ENCODE measurements at regions not wholly inside any gene's neighbourhood (a gene's known extent, or its start where the extent isn't known, plus 50 kb on each side); places are given as distances from the start of the nearest gene placed in this dataset.
"Not testable (repeated sequence)": the region's sequence is repeated elsewhere in the genome, so short reads cannot be mapped to it uniquely, and the experiment has no call there.

- DNase-seq (ENCODE audit: insufficient read length, low spot score) (no peak), FAIRE-seq (no peak)
Measured at GRCh38 chr1:232153652-232154051, 476.3 kb downstream of the SIPA1L2 start.

GRCh38 chr1:232150770-232151548 lies 479.0 kb downstream of the SIPA1L2 start:
- FAIRE-seq, result no peak

GRCh38 chr1:232149287-232150201 lies 480.4 kb downstream of the SIPA1L2 start:
- FAIRE-seq (no peak), DNase-seq (ENCODE audit: insufficient read length, low spot score) (no peak)

More at GRCh38 chr1:232150770-232151548, 479.0 kb downstream of the SIPA1L2 start:
- no peak for DNase-seq (ENCODE audit: insufficient read length, low spot score)

- no peak for DNase-seq (ENCODE audit: insufficient read length, low spot score)
Measured at GRCh38 chr1:232147215-232147614, 482.7 kb downstream of the SIPA1L2 start.

GRCh38 chr1:232146514-232146913 lies 483.4 kb downstream of the SIPA1L2 start:
- no peak for DNase-seq (ENCODE audit: insufficient read length, low spot score)
- no peak for FAIRE-seq

More at GRCh38 chr1:232147215-232147614, 482.7 kb downstream of the SIPA1L2 start:
- no peak for FAIRE-seq

GRCh38 chr1:232145768-232146167 lies 484.2 kb downstream of the SIPA1L2 start:
- DNase-seq (ENCODE audit: insufficient read length, low spot score), result no peak
- no peak for FAIRE-seq

GRCh38 chr1:232144696-232145230 lies 485.2 kb downstream of the SIPA1L2 start:
- no peak for FAIRE-seq
- no peak for DNase-seq (ENCODE audit: insufficient read length, low spot score)

GRCh38 chr1:232143315-232143886 lies 486.5 kb downstream of the SIPA1L2 start:
- FAIRE-seq (no peak), DNase-seq (ENCODE audit: insufficient read length, low spot score) (no peak)

- DNase-seq (ENCODE audit: insufficient read length, low spot score), result no peak
- FAIRE-seq, result no peak
Measured at GRCh38 chr1:232142403-232143314, 487.3 kb downstream of the SIPA1L2 start.

GRCh38 chr1:232141167-232141448 lies 488.8 kb downstream of the SIPA1L2 start:
- DNase-seq (ENCODE audit: insufficient read length, low spot score); FAIRE-seq: not testable (repeated sequence)

- DNase-seq (ENCODE audit: insufficient read length, low spot score) (no peak), FAIRE-seq (peak; percentile 8)
Measured at GRCh38 chr1:232140419-232141166, 489.3 kb downstream of the SIPA1L2 start.

- no peak for FAIRE-seq
- no peak for DNase-seq (ENCODE audit: insufficient read length, low spot score)
Measured at GRCh38 chr1:232139444-232139843, 490.5 kb downstream of the SIPA1L2 start.

GRCh38 chr1:232138044-232138443 lies 491.9 kb downstream of the SIPA1L2 start:
- FAIRE-seq, result no peak
- DNase-seq (ENCODE audit: insufficient read length, low spot score), result no peak

GRCh38 chr1:232137066-232137465 lies 492.9 kb downstream of the SIPA1L2 start:
- DNase-seq (ENCODE audit: insufficient read length, low spot score) (no peak), FAIRE-seq (no peak)

GRCh38 chr1:232136136-232136535 lies 493.8 kb downstream of the SIPA1L2 start:
- FAIRE-seq (no peak), DNase-seq (ENCODE audit: insufficient read length, low spot score) (no peak)

- no peak for FAIRE-seq
- DNase-seq (ENCODE audit: insufficient read length, low spot score), result no peak
Measured at GRCh38 chr1:232134365-232134764, 495.6 kb downstream of the SIPA1L2 start.

- FAIRE-seq, result no peak
- DNase-seq (ENCODE audit: insufficient read length, low spot score), result no peak
Measured at GRCh38 chr1:232132572-232132971, 497.4 kb downstream of the SIPA1L2 start.

- FAIRE-seq, result no peak
- no peak for DNase-seq (ENCODE audit: insufficient read length, low spot score)
Measured at GRCh38 chr1:232131715-232132391, 498.1 kb downstream of the SIPA1L2 start.
